SK-N-SH (cell line): ENCODE measurements at regions not wholly inside any gene's neighbourhood (a gene's known extent, or its start where the extent isn't known, plus 50 kb on each side); places are given as distances from the start of the nearest gene placed in this dataset.

ENCODE experiments used
- CTCF ChIA-PET: fragments of 300-600, 350-600 bp; formaldehyde crosslinking; extraction: SDS; loops from one replicate; lab custom pipeline; 2021; lab: Yijun Ruan, JAX
- POLR2A ChIA-PET: fragments of 350-600 bp; sonication (Branson Sonifier 250); formaldehyde crosslinking; extraction: SDS; loops from one replicate; lab custom pipeline; 2020; ENCODE audit warnings: antibody characterized with exemption, inconsistent platforms; lab: Yijun Ruan, JAX
- DNase-seq: peaks from one replicate; pipeline ENCODE4 v3.0.0; 2012
- H2AFZ ChIP-seq: fragments of 200-600 bp; sonication (generic); 2 replicates; pipeline ENCODE4 v1.8.1; 2016; ENCODE audit warnings: antibody characterized with exemption, mild to moderate bottlenecking, low read depth
- H3F3A ChIP-seq: fragments of 200-600 bp; sonication (generic); replicated peaks from 2 replicates; pipeline ENCODE3; 2016; ENCODE audit warnings: antibody characterized with exemption, mild to moderate bottlenecking; ENCODE audit not compliant: insufficient read depth
- H3K27ac ChIP-seq, 2 experiments: fragments of 200-500 bp in 1 of 2; fragments of 200-600 bp in 1 of 2; sonication (Bioruptor generic) in 1 of 2; sonication (generic), shearing (Covaris generic) in 1 of 2; 2 replicates each; pipeline versions ENCODE4 v1.5.1 to v1.6.1; 2014 to 2016; ENCODE audit warnings: low read depth in 2 of 2, inconsistent platforms in 1 of 2, low read length in 1 of 2, mild to moderate bottlenecking in 1 of 2, mixed read lengths in 1 of 2
- H3K27me3 ChIP-seq: fragments of 200-600 bp; sonication (generic), shearing (Covaris generic); 2 replicates; pipeline ENCODE4 v1.6.1; 2016; ENCODE audit warnings: mixed run types; ENCODE audit not compliant: insufficient read depth
- H3K36me3 ChIP-seq, 2 experiments: fragments of 200-500 bp in 1 of 2; fragments of 200-600 bp in 1 of 2; sonication (Bioruptor generic) in 1 of 2; sonication (generic) in 1 of 2; replicated peaks in 1 of 2; 2 replicates each; pipeline versions ENCODE3 to v1.5.1; 2014 to 2016; ENCODE audit warnings: low read length in 1 of 2, mild to moderate bottlenecking in 1 of 2; ENCODE audit not compliant: insufficient read depth in 2 of 2, control insufficient read depth in 1 of 2
- H3K4me1 ChIP-seq, 2 experiments: fragments of 200-500 bp in 1 of 2; fragments of 200-600 bp in 1 of 2; sonication (Bioruptor generic) in 1 of 2; sonication (generic), shearing (Covaris generic) in 1 of 2; 2 replicates each; pipeline versions ENCODE4 v1.5.1 to v1.6.1; 2014 to 2016; ENCODE audit warnings: low read depth in 1 of 2, low read length in 1 of 2, mixed run types in 1 of 2; ENCODE audit not compliant: insufficient read depth in 2 of 2, control insufficient read depth in 1 of 2
- H3K4me2 ChIP-seq: fragments of 200-600 bp; sonication (generic), shearing (Covaris generic); 2 replicates; pipeline ENCODE4 v1.6.1; 2017; ENCODE audit warnings: mixed run types
- H3K4me3 ChIP-seq, 2 experiments: fragments of 200-500 bp in 1 of 2; fragments of 200-600 bp in 1 of 2; sonication (Bioruptor generic) in 1 of 2; sonication (generic), shearing (Covaris generic) in 1 of 2; 2 replicates each; pipeline versions ENCODE4 v1.5.1 to v1.8.1; 2014 to 2016; ENCODE audit warnings: low read depth in 2 of 2, inconsistent platforms in 1 of 2, low read length in 1 of 2, mild to moderate bottlenecking in 1 of 2, mixed read lengths in 1 of 2, moderate library complexity in 1 of 2
- H3K79me2 ChIP-seq: fragments of 200-600 bp; sonication (generic); 2 replicates; pipeline ENCODE4 v1.8.1; 2017; ENCODE audit warnings: mild to moderate bottlenecking; ENCODE audit not compliant: insufficient read depth
- H3K9ac ChIP-seq: fragments of 200-600 bp; sonication (generic); 2 replicates; pipeline ENCODE4 v1.6.1; 2017; ENCODE audit warnings: mixed run types
- H3K9me2 ChIP-seq: fragments of 200-600 bp; sonication (generic); 2 replicates; pipeline ENCODE4 v1.6.1; 2017; ENCODE audit warnings: mixed run types
- H3K9me3 ChIP-seq: fragments of 200-600 bp; sonication (generic); 2 replicates; pipeline ENCODE4 v1.6.1; 2017; ENCODE audit warnings: mixed run types, mild to moderate bottlenecking, moderate library complexity
- H4K20me1 ChIP-seq: fragments of 200-600 bp; sonication (generic); 2 replicates; pipeline ENCODE4 v1.6.1; 2017; ENCODE audit warnings: mild to moderate bottlenecking, mixed run types; ENCODE audit not compliant: insufficient read depth
- FOSL2 ChIP-seq: IDR thresholded peaks from 2 replicates; pipeline ENCODE4 v1.4.0; 2012; ENCODE audit warnings: low read depth, mild to moderate bottlenecking, moderate library complexity, borderline replicate concordance
- GATA2 ChIP-seq: sonication (generic); formaldehyde crosslinking; IDR thresholded peaks from 2 replicates; pipeline ENCODE4 v1.5.0; 2020; ENCODE audit warnings: mild to moderate bottlenecking, missing genetic modification reagents
- MXI1 ChIP-seq: IDR thresholded peaks from 2 replicates; pipeline ENCODE4 v1.6.1; 2012; ENCODE audit warnings: mild to moderate bottlenecking, low read depth, low read length, improper control_type of control experiment
- NFIC ChIP-seq: IDR thresholded peaks from 2 replicates; pipeline ENCODE4 v1.4.0; 2012; ENCODE audit warnings: borderline replicate concordance
- RCOR1 ChIP-seq: fragments of 150-350 bp; IDR thresholded peaks from 2 replicates; pipeline ENCODE4 v1.6.1; 2017; ENCODE audit warnings: antibody characterized with exemption, low read length
- RXRA ChIP-seq: IDR thresholded peaks from 2 replicates; pipeline ENCODE4 v1.4.0; 2012; ENCODE audit warnings: low read depth, mild to moderate bottlenecking, borderline replicate concordance
- SIN3A ChIP-seq: IDR thresholded peaks from 2 replicates; pipeline ENCODE4 v1.6.1; 2012; ENCODE audit warnings: low read depth, mild to moderate bottlenecking, low read length, moderate library complexity, borderline replicate concordance
- TAF1 ChIP-seq: IDR thresholded peaks from 2 replicates; pipeline ENCODE4 v1.6.1; 2012; ENCODE audit warnings: low read depth, mild to moderate bottlenecking, low read length, moderate library complexity, borderline replicate concordance
- TEAD4 ChIP-seq: IDR thresholded peaks from 2 replicates; pipeline ENCODE4 v1.4.0; 2012; ENCODE audit warnings: mild to moderate bottlenecking, borderline replicate concordance; ENCODE audit not compliant: insufficient read depth
- YY1 ChIP-seq: IDR thresholded peaks from 2 replicates; pipeline ENCODE4 v1.4.0; 2012; ENCODE audit warnings: low read depth, mild to moderate bottlenecking
- WGBS: methylation state at CpG from one replicate; pipeline ENCODE4 v1.1.6; 2017; ENCODE audit warnings: low lambda C conversion rate; 5-methylcytosine and 5-hydroxymethylcytosine counted together
- TF ChIP-seq, protein P1 (sequence below): fragments of 200-600 bp; sonication (generic); IDR thresholded peaks from 2 replicates; pipeline ENCODE4 v1.6.1; 2017; ENCODE audit warnings: antibody characterized with exemption, mild to moderate bottlenecking, moderate library complexity
- TF ChIP-seq, protein P2 (sequence below): IDR thresholded peaks from 2 replicates; pipeline ENCODE4; 2012
- TF ChIP-seq, protein P3 (sequence below): IDR thresholded peaks from 2 replicates; pipeline ENCODE4 v1.6.1; 2012; ENCODE audit warnings: mild to moderate bottlenecking, low read depth, low read length, moderate library complexity
- TF ChIP-seq, protein P4 (sequence below): IDR thresholded peaks from 2 replicates; pipeline ENCODE4 v1.4.0; 2012; ENCODE audit warnings: low read depth, borderline replicate concordance

DNA sequence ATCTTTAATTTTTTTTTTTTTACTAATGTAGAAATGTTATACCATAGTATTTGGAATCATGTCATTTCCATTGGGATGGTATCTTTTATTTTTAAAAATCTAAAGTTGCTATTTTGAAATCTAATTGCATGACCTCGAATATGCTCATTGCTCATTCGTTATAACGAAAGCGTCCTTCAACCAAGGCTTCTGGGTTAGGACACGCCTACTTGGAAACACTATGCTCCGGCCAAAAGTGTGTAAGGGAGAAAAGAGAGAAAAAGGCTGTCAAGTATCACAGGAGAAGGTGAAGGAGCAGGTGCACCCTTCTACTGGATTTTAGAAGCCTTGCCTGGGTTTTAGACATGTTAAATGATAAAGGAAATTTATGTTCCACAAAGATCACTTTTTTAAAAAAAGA lies 465.9 kb upstream of the ID2 start:
- no peak overlapping the region for H3K4me3 ChIP-seq
- H3K4me1 ChIP-seq = no peaks in the 10 kb centered on the region
- no peak overlapping the region for H3K4me2 ChIP-seq
- H2AFZ ChIP-seq = no peak overlapping the region
- WGBS = 71% methylated on average over 6 of the region's 6 CpGs
- CTCF ChIA-PET = interaction anchor here (0.6 kb wide), 1 partner anchor 785 kb away, joined by 3 read pairs; no protein-coding TSS in a partner anchor
- TF ChIP-seq FOSL2 (no peak), TEAD4 (no peak), YY1 (no peak), GATA2 (no peak), SIN3A (no peak), MXI1 (no peak), TAF1 (no peak), RXRA (no peak), RCOR1 (no peak), NFIC (no peak)
- TF ChIP-seq, protein P1, sequence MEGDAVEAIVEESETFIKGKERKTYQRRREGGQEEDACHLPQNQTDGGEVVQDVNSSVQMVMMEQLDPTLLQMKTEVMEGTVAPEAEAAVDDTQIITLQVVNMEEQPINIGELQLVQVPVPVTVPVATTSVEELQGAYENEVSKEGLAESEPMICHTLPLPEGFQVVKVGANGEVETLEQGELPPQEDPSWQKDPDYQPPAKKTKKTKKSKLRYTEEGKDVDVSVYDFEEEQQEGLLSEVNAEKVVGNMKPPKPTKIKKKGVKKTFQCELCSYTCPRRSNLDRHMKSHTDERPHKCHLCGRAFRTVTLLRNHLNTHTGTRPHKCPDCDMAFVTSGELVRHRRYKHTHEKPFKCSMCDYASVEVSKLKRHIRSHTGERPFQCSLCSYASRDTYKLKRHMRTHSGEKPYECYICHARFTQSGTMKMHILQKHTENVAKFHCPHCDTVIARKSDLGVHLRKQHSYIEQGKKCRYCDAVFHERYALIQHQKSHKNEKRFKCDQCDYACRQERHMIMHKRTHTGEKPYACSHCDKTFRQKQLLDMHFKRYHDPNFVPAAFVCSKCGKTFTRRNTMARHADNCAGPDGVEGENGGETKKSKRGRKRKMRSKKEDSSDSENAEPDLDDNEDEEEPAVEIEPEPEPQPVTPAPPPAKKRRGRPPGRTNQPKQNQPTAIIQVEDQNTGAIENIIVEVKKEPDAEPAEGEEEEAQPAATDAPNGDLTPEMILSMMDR = no peak
- TF ChIP-seq, protein P2, sequence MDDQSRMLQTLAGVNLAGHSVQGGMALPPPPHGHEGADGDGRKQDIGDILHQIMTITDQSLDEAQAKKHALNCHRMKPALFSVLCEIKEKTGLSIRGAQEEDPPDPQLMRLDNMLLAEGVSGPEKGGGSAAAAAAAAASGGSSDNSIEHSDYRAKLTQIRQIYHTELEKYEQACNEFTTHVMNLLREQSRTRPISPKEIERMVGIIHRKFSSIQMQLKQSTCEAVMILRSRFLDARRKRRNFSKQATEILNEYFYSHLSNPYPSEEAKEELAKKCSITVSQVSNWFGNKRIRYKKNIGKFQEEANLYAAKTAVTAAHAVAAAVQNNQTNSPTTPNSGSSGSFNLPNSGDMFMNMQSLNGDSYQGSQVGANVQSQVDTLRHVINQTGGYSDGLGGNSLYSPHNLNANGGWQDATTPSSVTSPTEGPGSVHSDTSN = no peak
- TF ChIP-seq, protein P3, sequence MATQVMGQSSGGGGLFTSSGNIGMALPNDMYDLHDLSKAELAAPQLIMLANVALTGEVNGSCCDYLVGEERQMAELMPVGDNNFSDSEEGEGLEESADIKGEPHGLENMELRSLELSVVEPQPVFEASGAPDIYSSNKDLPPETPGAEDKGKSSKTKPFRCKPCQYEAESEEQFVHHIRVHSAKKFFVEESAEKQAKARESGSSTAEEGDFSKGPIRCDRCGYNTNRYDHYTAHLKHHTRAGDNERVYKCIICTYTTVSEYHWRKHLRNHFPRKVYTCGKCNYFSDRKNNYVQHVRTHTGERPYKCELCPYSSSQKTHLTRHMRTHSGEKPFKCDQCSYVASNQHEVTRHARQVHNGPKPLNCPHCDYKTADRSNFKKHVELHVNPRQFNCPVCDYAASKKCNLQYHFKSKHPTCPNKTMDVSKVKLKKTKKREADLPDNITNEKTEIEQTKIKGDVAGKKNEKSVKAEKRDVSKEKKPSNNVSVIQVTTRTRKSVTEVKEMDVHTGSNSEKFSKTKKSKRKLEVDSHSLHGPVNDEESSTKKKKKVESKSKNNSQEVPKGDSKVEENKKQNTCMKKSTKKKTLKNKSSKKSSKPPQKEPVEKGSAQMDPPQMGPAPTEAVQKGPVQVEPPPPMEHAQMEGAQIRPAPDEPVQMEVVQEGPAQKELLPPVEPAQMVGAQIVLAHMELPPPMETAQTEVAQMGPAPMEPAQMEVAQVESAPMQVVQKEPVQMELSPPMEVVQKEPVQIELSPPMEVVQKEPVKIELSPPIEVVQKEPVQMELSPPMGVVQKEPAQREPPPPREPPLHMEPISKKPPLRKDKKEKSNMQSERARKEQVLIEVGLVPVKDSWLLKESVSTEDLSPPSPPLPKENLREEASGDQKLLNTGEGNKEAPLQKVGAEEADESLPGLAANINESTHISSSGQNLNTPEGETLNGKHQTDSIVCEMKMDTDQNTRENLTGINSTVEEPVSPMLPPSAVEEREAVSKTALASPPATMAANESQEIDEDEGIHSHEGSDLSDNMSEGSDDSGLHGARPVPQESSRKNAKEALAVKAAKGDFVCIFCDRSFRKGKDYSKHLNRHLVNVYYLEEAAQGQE = no peak
- TF ChIP-seq, protein P4, sequence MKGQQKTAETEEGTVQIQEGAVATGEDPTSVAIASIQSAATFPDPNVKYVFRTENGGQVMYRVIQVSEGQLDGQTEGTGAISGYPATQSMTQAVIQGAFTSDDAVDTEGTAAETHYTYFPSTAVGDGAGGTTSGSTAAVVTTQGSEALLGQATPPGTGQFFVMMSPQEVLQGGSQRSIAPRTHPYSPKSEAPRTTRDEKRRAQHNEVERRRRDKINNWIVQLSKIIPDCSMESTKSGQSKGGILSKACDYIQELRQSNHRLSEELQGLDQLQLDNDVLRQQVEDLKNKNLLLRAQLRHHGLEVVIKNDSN = no peak
- TF ChIP-seq, all 33 proteins: peak for 0
- no peak overlapping the region for H3K9ac ChIP-seq
- no peaks in the 10 kb centered on the region for H3K9me2 ChIP-seq
- no peaks in the 10 kb centered on the region for H3K36me3 ChIP-seq
- H3F3A ChIP-seq = no peaks in the 10 kb centered on the region
- no peaks in the 10 kb centered on the region for H3K27me3 ChIP-seq
- H3K27ac ChIP-seq = no peak overlapping the region
- H3K9me3 ChIP-seq = no peaks in the 10 kb centered on the region
- no peak for DNase-seq
- POLR2A ChIA-PET = no interaction called here
- H4K20me1 ChIP-seq = no peaks in the 10 kb centered on the region
- no peaks in the 10 kb centered on the region for H3K79me2 ChIP-seq
